GM12878 (cell line): ENCODE measurements at regions not wholly inside any gene's neighbourhood (a gene's known extent, or its start where the extent isn't known, plus 50 kb on each side); places are given as distances from the start of the nearest gene placed in this dataset.

Experiments used
- ATAC-seq: fragments of 200-7000 bp; cut with Tn5 transposase; 3 replicates; pipeline ENCODE4 v1.9.1; 2020; ENCODE audit warnings: mild to moderate bottlenecking, moderate library complexity
- BruUV-seq: library from RNA; stranded (reverse); fragments of 400-500 nt; replicated peaks from 2 replicates; lab custom pipeline; 2021; lab: Mats Ljungman, UMichigan
- CTCF ChIA-PET: fragments of 300-600 bp; sonication (Branson Sonifier 250); formaldehyde crosslinking; extraction: SDS; loops from one replicate; lab custom pipeline; 2021; ENCODE audit warnings: inconsistent platforms; lab: Yijun Ruan, JAX
- POLR2A ChIA-PET: fragments of 350-600 bp; formaldehyde crosslinking; extraction: SDS; loops from one replicate; lab custom pipeline; 2021; ENCODE audit warnings: inconsistent platforms; lab: Charles Lee
- RAD21 ChIA-PET: fragments of 300-600 bp; sonication (Branson Sonifier 250); formaldehyde crosslinking; loops from one replicate; lab custom pipeline; 2023; ENCODE audit warnings: antibody characterized with exemption; ENCODE audit not compliant: unreplicated experiment; lab: Charles Lee
- SMC1A ChIA-PET: fragments of 300-600 bp; sonication (Branson Sonifier 250); formaldehyde crosslinking; loops from one replicate; lab custom pipeline; 2023; ENCODE audit not compliant: unreplicated experiment, uncharacterized antibody; lab: Charles Lee
- DNase-seq: peaks from one replicate; pipeline ENCODE4 v3.0.0-alpha.2; 2011; ENCODE audit warnings: low read depth, low spot score
- FAIRE-seq: peaks from 3 replicates; lab custom pipeline; 2011; peaks lifted over from hg19 to GRCh38; lab: Jason Lieb, UNC
- H2AFZ ChIP-seq: 2 replicates; pipeline ENCODE4 v1.6.0; 2011; ENCODE audit warnings: low read depth, low read length, control low read depth; ENCODE audit not compliant: control insufficient read depth
- H3K27ac ChIP-seq: 2 replicates; pipeline ENCODE4 v1.5.1; 2011; ENCODE audit warnings: control low read depth; ENCODE audit not compliant: control insufficient read depth, insufficient read depth
- H3K27me3 ChIP-seq, 2 experiments: replicated peaks in 1 of 2; 2 replicates each; pipeline versions ENCODE4 v1.6.0 to v1.6.1; 2011; ENCODE audit warnings: low read length in 1 of 2; ENCODE audit not compliant: control insufficient read depth in 2 of 2, insufficient read depth in 2 of 2
- H3K36me3 ChIP-seq, 2 experiments: 2 replicates each; pipeline ENCODE4 v1.5.1; 2011; ENCODE audit warnings: low read length in 1 of 2; ENCODE audit not compliant: control insufficient read depth in 2 of 2, insufficient read depth in 2 of 2
- H3K4me1 ChIP-seq: 2 replicates; pipeline ENCODE4 v1.6.1; 2011; ENCODE audit warnings: mild to moderate bottlenecking, low read length, moderate library complexity, mixed read lengths; ENCODE audit not compliant: control insufficient read depth, insufficient read depth
- H3K4me2 ChIP-seq: 2 replicates; pipeline ENCODE4 v1.6.0; 2011; ENCODE audit warnings: control low read depth; ENCODE audit not compliant: control insufficient read depth, insufficient read depth
- H3K4me3 ChIP-seq: fragments of 200-600 bp; sonication (generic); 2 replicates; pipeline ENCODE4 v1.5.1; 2016
- H3K79me2 ChIP-seq: 2 replicates; pipeline ENCODE4 v1.6.0; 2011; ENCODE audit warnings: low read length; ENCODE audit not compliant: control insufficient read depth, insufficient read depth
- H3K9ac ChIP-seq: 2 replicates; pipeline ENCODE4 v1.8.0; 2011; ENCODE audit warnings: low read length, control low read depth, mixed read lengths; ENCODE audit not compliant: control insufficient read depth, insufficient read depth
- H3K9me3 ChIP-seq: replicated peaks from 3 replicates; pipeline ENCODE4 v1.5.1; 2011; ENCODE audit warnings: mild to moderate bottlenecking, low read length; ENCODE audit not compliant: control insufficient read depth, insufficient read depth
- H4K20me1 ChIP-seq: 2 replicates; pipeline ENCODE4 v1.6.0; 2011; ENCODE audit not compliant: control insufficient read depth, insufficient read depth
- BCL11A ChIP-seq: IDR thresholded peaks from 2 replicates; pipeline ENCODE4 v1.6.1; 2011; ENCODE audit warnings: low read depth, low read length
- BHLHE40 ChIP-seq, 2 experiments: fragments of 450-650 bp in 1 of 2; IDR thresholded peaks; 2 replicates each; pipeline ENCODE4 v1.6.1; 2011 to 2017; ENCODE audit warnings: low read depth in 2 of 2, borderline replicate concordance in 1 of 2, improper control_type of control experiment in 1 of 2, low read length in 1 of 2, mild to moderate bottlenecking in 1 of 2
- CHD1 ChIP-seq: IDR thresholded peaks from 2 replicates; pipeline ENCODE4 v1.6.1; 2012; ENCODE audit warnings: low read depth, low read length, improper control_type of control experiment
- GATAD2B ChIP-seq: fragments of 450-650 bp; conservative IDR thresholded peaks from 2 replicates; pipeline ENCODE4 v1.6.1; 2017; ENCODE audit warnings: low read depth, mild to moderate bottlenecking, moderate library complexity
- IRF4 ChIP-seq: IDR thresholded peaks from 2 replicates; pipeline ENCODE4 v1.6.1; 2011; ENCODE audit warnings: low read depth, low read length
- KLF5 ChIP-seq: fragments of 450-650 bp; IDR thresholded peaks from 2 replicates; pipeline ENCODE4 v1.6.1; 2014; ENCODE audit warnings: mild to moderate bottlenecking; ENCODE audit not compliant: partially characterized antibody
- MXI1 ChIP-seq: fragments of 150-350 bp; IDR thresholded peaks from 2 replicates; pipeline ENCODE4 v1.6.1; 2011; ENCODE audit warnings: low read depth, mild to moderate bottlenecking, inconsistent platforms, low read length, improper control_type of control experiment
- NFYB ChIP-seq: IDR thresholded peaks from 2 replicates; pipeline ENCODE4 v1.6.1; 2011; ENCODE audit warnings: low read depth, mild to moderate bottlenecking, low read length, improper control_type of control experiment, moderate library complexity; ENCODE audit not compliant: insufficient read depth
- PKNOX1 ChIP-seq: fragments of 450-650 bp; IDR thresholded peaks from 2 replicates; pipeline ENCODE4 v1.6.1; 2016; ENCODE audit warnings: mild to moderate bottlenecking
- RAD21 ChIP-seq: IDR thresholded peaks from 2 replicates; pipeline ENCODE4 v1.6.1; 2011; ENCODE audit warnings: mild to moderate bottlenecking, low read depth, low read length, moderate library complexity; ENCODE audit not compliant: insufficient read depth
- TARDBP ChIP-seq: IDR thresholded peaks from 2 replicates; pipeline ENCODE4 v1.6.1; 2016; ENCODE audit warnings: borderline replicate concordance
- ZNF592 ChIP-seq: fragments of 450-650 bp; IDR thresholded peaks from 2 replicates; pipeline ENCODE4 v1.6.1; 2017; ENCODE audit warnings: mild to moderate bottlenecking, moderate library complexity
- WGBS: methylation state at CpG from one replicate; pipeline ENCODE4 v1.1.6; 2016; ENCODE audit warnings: low lambda C conversion rate; ENCODE audit not compliant: insufficient replicate concordance, insufficient coverage; ENCODE audit errors: missing lambda C conversion rate; 5-methylcytosine and 5-hydroxymethylcytosine counted together
- in situ Hi-C: fragments of 300-500 bp; cut with MboI; formaldehyde crosslinking; loops from 9 replicates; pipeline ENCODE4 v1.14.3; 2018; ENCODE audit warnings: mixed read lengths
- intact Hi-C: fragments of 100-400 bp; cut with micrococcal nuclease; formaldehyde crosslinking; loops from one replicate; pipeline ENCODE4 v1.14.2; 2022; ENCODE audit not compliant: unreplicated experiment
- TF ChIP-seq, protein P1 (sequence below): IDR thresholded peaks from 2 replicates; pipeline ENCODE4 v1.6.1; 2011; ENCODE audit warnings: low read depth, mild to moderate bottlenecking, low read length, moderate library complexity, borderline replicate concordance; ENCODE audit errors: extremely low read depth

DNA sequence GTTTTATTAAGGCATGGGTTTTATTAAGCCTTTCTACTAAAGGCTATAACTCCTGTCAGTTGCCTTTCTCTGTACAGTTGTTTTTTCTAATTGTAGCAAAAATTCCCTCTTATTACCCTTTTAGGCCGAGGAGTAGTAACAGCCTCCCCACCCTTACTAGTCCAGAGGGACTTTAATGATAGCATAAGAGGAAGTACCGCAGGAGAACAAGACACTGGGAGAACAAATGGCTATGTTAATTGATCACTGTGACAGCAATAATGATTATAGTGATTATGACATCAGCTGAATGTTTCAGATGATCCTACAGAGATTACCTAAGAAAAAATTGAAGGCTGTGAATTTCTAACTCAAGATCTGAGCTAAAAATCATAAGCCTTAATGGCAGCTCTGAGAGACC is 383.0 kb upstream of the PTBP2 start:
- in situ Hi-C loops, result no loop called here
- Histone ChIP-seq H3K36me3 (no peaks in the 10 kb centered on the region), H4K20me1 (no peaks in the 10 kb centered on the region), H2AFZ (no peak overlapping the region), H3K9ac (no peak overlapping the region), H3K79me2 (no peaks in the 10 kb centered on the region), H3K27ac (no peak overlapping the region), H3K4me1 (no peaks in the 10 kb centered on the region), H3K9me3 (no peaks in the 10 kb centered on the region), H3K4me3 (no peak overlapping the region), H3K4me2 (no peak overlapping the region), H3K27me3 (no peaks in the 10 kb centered on the region)
- DNase-seq (no peak), FAIRE-seq (no peak), ATAC-seq (no peak)
- RAD21 ChIA-PET, result no interaction called here
- CTCF ChIA-PET, result interaction anchor here (1.2 kb wide), 1 partner anchor 13 kb away, joined by 3 read pairs; no protein-coding TSS in a partner anchor
- 0% methylated on average over 2 of the region's 2 CpGs for WGBS
- TF ChIP-seq MXI1 (no peak), ZNF592 (no peak), IRF4 (no peak), RAD21 (no peak), PKNOX1 (no peak), GATAD2B (no peak), NFYB (no peak), TARDBP (no peak), CHD1 (no peak), BHLHE40 (IDR thresholded peaks at IDR 0.05; ENCODE audit: borderline replicate concordance in 1 of 2, low read depth in 2 of 2, low read length in 1 of 2) (no peak), BCL11A (no peak), KLF5 (no peak)
- TF ChIP-seq, protein P1, sequence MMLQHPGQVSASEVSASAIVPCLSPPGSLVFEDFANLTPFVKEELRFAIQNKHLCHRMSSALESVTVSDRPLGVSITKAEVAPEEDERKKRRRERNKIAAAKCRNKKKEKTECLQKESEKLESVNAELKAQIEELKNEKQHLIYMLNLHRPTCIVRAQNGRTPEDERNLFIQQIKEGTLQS, result no peak
- intact Hi-C loops, result no loop called here
- POLR2A ChIA-PET, result no interaction called here
- SMC1A ChIA-PET, result interaction anchor here (0.6 kb wide), 1 partner anchor 14 kb away, joined by 3 read pairs; no protein-coding TSS in a partner anchor
- no TSS peak for BruUV-seq
